ENCODE measurements at regions not wholly inside any gene's neighbourhood (a gene's known extent, or its start where the extent isn't known, plus 50 kb on each side); places are given as distances from the start of the nearest gene placed in this dataset.

DNA sequence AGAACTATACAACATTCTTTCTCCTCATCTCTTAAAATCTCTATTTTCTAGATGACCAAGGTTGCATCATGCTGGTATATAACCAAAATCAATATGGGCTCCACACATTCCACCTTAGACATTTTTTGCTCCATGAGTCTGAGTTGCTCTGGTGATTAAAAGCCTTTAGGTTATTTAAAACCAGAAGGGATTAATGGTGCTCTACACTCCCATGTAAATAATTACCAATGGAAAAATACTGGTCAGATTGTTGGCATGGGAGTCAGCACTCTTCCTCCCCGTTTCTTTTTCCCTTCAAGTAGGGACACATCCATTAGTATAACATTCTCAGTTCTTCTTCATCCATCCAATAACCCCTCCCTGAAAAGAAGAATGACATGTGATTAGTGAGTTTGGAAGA lies 747.7 kb downstream of the PCDH17 start:
- no peak for TF ChIP-seq TAF1 (conservative IDR thresholded peaks at IDR 0.05)
- TF ChIP-seq, protein P1, sequence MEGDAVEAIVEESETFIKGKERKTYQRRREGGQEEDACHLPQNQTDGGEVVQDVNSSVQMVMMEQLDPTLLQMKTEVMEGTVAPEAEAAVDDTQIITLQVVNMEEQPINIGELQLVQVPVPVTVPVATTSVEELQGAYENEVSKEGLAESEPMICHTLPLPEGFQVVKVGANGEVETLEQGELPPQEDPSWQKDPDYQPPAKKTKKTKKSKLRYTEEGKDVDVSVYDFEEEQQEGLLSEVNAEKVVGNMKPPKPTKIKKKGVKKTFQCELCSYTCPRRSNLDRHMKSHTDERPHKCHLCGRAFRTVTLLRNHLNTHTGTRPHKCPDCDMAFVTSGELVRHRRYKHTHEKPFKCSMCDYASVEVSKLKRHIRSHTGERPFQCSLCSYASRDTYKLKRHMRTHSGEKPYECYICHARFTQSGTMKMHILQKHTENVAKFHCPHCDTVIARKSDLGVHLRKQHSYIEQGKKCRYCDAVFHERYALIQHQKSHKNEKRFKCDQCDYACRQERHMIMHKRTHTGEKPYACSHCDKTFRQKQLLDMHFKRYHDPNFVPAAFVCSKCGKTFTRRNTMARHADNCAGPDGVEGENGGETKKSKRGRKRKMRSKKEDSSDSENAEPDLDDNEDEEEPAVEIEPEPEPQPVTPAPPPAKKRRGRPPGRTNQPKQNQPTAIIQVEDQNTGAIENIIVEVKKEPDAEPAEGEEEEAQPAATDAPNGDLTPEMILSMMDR (IDR thresholded peaks at IDR 0.05; ENCODE audit: low read depth, low read length, missing input control), result no peak
- no peak for TF ChIP-seq FOXA1 (IDR thresholded peaks at IDR 0.05)
- no peak for TF ChIP-seq YY1 (IDR thresholded peaks at IDR 0.05)
- TF ChIP-seq, protein P2, sequence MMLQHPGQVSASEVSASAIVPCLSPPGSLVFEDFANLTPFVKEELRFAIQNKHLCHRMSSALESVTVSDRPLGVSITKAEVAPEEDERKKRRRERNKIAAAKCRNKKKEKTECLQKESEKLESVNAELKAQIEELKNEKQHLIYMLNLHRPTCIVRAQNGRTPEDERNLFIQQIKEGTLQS (IDR thresholded peaks at IDR 0.05), result no peak
- no peak for TF ChIP-seq GABPA (IDR thresholded peaks at IDR 0.05 in 1 of 2, conservative IDR thresholded peaks at IDR 0.05 in 1 of 2)
- TF ChIP-seq, protein P3, sequence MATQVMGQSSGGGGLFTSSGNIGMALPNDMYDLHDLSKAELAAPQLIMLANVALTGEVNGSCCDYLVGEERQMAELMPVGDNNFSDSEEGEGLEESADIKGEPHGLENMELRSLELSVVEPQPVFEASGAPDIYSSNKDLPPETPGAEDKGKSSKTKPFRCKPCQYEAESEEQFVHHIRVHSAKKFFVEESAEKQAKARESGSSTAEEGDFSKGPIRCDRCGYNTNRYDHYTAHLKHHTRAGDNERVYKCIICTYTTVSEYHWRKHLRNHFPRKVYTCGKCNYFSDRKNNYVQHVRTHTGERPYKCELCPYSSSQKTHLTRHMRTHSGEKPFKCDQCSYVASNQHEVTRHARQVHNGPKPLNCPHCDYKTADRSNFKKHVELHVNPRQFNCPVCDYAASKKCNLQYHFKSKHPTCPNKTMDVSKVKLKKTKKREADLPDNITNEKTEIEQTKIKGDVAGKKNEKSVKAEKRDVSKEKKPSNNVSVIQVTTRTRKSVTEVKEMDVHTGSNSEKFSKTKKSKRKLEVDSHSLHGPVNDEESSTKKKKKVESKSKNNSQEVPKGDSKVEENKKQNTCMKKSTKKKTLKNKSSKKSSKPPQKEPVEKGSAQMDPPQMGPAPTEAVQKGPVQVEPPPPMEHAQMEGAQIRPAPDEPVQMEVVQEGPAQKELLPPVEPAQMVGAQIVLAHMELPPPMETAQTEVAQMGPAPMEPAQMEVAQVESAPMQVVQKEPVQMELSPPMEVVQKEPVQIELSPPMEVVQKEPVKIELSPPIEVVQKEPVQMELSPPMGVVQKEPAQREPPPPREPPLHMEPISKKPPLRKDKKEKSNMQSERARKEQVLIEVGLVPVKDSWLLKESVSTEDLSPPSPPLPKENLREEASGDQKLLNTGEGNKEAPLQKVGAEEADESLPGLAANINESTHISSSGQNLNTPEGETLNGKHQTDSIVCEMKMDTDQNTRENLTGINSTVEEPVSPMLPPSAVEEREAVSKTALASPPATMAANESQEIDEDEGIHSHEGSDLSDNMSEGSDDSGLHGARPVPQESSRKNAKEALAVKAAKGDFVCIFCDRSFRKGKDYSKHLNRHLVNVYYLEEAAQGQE (IDR thresholded peaks at IDR 0.05), result no peak
- TF ChIP-seq RAD21 (IDR thresholded peaks at IDR 0.05), result no peak
- no peak for TF ChIP-seq JUND (IDR thresholded peaks at IDR 0.05)
- TF ChIP-seq, protein P4, sequence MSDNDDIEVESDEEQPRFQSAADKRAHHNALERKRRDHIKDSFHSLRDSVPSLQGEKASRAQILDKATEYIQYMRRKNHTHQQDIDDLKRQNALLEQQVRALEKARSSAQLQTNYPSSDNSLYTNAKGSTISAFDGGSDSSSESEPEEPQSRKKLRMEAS (IDR thresholded peaks at IDR 0.05), result no peak
- TF ChIP-seq RXRA (IDR thresholded peaks at IDR 0.05), result no peak
- TF ChIP-seq, protein P5, sequence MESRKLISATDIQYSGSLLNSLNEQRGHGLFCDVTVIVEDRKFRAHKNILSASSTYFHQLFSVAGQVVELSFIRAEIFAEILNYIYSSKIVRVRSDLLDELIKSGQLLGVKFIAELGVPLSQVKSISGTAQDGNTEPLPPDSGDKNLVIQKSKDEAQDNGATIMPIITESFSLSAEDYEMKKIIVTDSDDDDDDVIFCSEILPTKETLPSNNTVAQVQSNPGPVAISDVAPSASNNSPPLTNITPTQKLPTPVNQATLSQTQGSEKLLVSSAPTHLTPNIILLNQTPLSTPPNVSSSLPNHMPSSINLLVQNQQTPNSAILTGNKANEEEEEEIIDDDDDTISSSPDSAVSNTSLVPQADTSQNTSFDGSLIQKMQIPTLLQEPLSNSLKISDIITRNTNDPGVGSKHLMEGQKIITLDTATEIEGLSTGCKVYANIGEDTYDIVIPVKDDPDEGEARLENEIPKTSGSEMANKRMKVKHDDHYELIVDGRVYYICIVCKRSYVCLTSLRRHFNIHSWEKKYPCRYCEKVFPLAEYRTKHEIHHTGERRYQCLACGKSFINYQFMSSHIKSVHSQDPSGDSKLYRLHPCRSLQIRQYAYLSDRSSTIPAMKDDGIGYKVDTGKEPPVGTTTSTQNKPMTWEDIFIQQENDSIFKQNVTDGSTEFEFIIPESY (IDR thresholded peaks at IDR 0.05), result no peak
- TF ChIP-seq EGR1 (IDR thresholded peaks at IDR 0.05; ENCODE audit: low read depth in 2 of 2), result no peak
